ENCODE measurements at regions not wholly inside any gene's neighbourhood (a gene's known extent, or its start where the extent isn't known, plus 50 kb on each side); places are given as distances from the start of the nearest gene placed in this dataset.
A peak's percentile ranks its signal among the peaks of the same experiment; 100 is the strongest.

DNA sequence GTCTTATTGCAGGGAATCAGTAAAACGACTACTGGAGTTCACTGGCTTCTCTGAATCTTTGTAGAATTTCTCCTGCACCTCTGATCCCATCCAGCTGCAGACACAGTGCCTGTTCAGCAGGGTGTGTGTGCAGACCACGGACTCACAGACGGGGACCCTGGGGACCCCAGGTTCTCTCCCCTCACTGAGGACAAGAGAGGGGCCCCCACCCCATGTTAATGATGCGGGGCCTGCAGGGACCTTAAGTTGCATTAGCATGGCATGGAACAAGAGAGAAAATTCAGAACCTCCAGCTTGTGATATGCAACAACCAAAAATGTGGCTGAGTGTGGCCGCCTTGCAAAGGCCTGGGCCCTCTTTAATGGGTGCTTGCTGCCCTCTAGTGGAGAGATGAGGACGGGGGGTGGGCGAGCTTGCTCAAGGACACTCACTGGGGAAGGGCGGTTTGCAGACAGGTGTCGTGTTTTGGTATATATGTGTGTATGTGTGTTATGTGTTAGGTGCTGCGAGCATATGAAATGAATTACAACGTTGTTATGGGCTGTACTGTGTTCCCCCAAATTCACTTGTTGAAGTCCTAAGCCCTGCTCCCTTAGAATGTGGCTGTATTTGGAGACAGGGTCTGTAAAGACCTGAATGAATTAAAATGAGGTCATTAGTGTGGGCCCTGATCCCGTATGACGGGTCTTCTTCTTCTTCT lies 84.4 kb upstream of the SEPTIN5 start:
- peaks cover 0 to 4% (median 0%) of the 10 kb centered on the region in 5 donors for H3K27me3 Mint-ChIP-seq
- DNase-seq (peak; percentile 67 to 93 (median 86)), ATAC-seq (peak; percentile 99)
- H3K4me3 Mint-ChIP-seq, result no peak overlapping the region
- H3K4me1 Mint-ChIP-seq, result peaks cover 4 to 8% (median 4%) of the 10 kb centered on the region in 4 donors
- H3K9me3 Mint-ChIP-seq, result no peaks in the 10 kb centered on the region
- peak overlapping the region in 3 of 10 donors; percentile 23 to 61 (median 28) for H3K27ac Mint-ChIP-seq
- no peaks in the 10 kb centered on the region for H3K36me3 Mint-ChIP-seq
- POLR2A ChIA-PET, result interaction anchor here (0.6 to 1.9 kb wide), 11 partner anchors 32 to 518 kb away, joined by 3 to 6 read pairs (median 4); partner anchors contain the start of genes CDC45 and ESS2

- peak overlapping the region in 1 of 10 donors; percentile 61 for H3K27ac Mint-ChIP-seq
- no peaks in the 10 kb centered on the region for H3K9me3 Mint-ChIP-seq
Measured at GRCh38 chr22:19630614-19631013, 83.7 kb upstream of the SEPTIN5 start.

DNA sequence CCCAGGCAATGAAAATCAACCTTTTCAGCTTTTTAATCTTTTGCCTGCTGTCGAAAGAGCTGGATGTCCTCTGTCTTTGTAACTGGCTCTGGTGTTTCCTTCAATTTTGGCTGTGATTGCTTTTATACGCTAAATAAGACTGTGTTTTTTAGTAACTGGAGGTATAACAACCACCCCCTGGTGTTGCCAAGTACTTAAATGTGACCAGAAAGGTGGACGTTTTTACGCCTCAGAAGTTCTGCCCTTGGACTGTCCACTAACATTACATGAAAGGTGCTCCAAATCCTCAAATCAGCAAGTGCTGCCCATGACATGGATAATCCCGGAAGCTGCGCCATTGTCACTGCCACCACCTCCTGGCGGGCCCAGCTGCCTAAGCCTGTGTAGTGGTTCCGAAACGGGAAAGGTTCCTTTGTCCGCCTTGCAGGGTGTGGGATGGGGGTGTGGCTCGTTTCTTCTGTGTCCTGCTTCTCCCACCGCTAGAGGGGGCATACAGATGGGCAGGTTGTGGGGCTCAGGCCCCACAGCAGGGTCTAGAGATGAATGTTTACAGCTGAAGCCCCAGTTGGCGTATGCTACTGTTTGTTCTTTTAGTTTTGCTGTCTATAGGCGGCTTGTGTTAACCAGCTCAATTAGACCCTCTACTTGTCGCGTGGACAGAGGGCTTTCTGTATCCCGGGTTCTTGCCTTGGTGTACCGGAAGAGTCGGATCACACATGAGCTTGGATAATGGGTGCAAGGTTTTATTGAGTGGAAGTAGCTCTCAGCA lies 82.2 kb upstream of the SEPTIN5 start:
- Mint-ChIP-seq H3K4me1 (peaks cover 2 to 8% (median 3%) of the 10 kb centered on the region in 4 donors), H3K4me3 (no peak overlapping the region), H3K27me3 (peaks cover 0 to 2% (median 0%) of the 10 kb centered on the region in 5 donors), H3K36me3 (no peaks in the 10 kb centered on the region), H3K9me3 (no peaks in the 10 kb centered on the region), H3K27ac (peak overlapping the region in 1 of 10 donors; percentile 71)
- ATAC-seq (peak in 1 of 2 donors; percentile 40), DNase-seq (peak in 2 of 10 donors; percentile 11 to 15)
- POLR2A ChIA-PET, result interaction anchor here (0.9 kb wide), 1 partner anchor 136 kb away, joined by 3 read pairs; no protein-coding TSS in a partner anchor

More at GRCh38 chr22:19630614-19631013, 83.7 kb upstream of the SEPTIN5 start:
- no peak for ATAC-seq
- no peaks in the 10 kb centered on the region for H3K36me3 Mint-ChIP-seq
- peaks cover 0 to 4% (median 0%) of the 10 kb centered on the region in 5 donors for H3K27me3 Mint-ChIP-seq
- no peak for DNase-seq
- H3K4me1 Mint-ChIP-seq, result peaks cover 4 to 8% (median 4%) of the 10 kb centered on the region in 4 donors
- POLR2A ChIA-PET, result interaction anchor here (0.6 to 1.8 kb wide), 5 partner anchors 33 to 162 kb away, joined by 3 to 6 read pairs (median 4); no protein-coding TSS in a partner anchor
- no peak overlapping the region for H3K4me3 Mint-ChIP-seq

DNA sequence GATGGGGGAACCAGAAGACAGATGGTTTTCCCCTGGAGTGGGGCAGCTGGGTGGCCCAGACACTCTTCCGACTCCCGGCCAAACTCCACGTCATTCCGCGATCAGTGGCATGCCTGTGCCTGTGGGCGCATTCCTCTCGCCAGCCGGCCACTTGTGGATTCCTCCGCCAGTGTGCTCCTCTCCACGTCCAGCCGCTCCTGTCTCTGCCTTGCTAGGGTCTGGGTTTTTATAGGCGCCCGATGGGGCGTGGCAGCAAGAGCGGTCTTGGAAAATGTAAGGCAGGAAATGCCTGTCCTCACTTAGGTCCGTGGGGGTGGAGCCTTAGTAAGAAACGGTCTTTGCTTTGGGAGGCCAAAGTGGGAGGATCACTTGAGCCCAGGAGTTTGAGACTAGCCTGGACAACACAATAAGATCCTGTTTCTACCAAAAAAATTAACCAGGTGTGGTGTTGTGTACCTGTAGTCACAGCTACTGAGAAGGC lies 81.6 kb upstream of the SEPTIN5 start:
- POLR2A ChIA-PET, result no interaction called here
- Mint-ChIP-seq H3K9me3 (no peaks in the 10 kb centered on the region), H3K27ac (peak overlapping the region in 1 of 10 donors; percentile 85), H3K36me3 (no peaks in the 10 kb centered on the region), H3K4me3 (no peak overlapping the region), H3K4me1 (peaks cover 2 to 8% (median 3%) of the 10 kb centered on the region in 4 donors), H3K27me3 (peaks cover 0 to 2% (median 0%) of the 10 kb centered on the region in 5 donors)
- ATAC-seq, result no peak
- no peak for DNase-seq

DNA sequence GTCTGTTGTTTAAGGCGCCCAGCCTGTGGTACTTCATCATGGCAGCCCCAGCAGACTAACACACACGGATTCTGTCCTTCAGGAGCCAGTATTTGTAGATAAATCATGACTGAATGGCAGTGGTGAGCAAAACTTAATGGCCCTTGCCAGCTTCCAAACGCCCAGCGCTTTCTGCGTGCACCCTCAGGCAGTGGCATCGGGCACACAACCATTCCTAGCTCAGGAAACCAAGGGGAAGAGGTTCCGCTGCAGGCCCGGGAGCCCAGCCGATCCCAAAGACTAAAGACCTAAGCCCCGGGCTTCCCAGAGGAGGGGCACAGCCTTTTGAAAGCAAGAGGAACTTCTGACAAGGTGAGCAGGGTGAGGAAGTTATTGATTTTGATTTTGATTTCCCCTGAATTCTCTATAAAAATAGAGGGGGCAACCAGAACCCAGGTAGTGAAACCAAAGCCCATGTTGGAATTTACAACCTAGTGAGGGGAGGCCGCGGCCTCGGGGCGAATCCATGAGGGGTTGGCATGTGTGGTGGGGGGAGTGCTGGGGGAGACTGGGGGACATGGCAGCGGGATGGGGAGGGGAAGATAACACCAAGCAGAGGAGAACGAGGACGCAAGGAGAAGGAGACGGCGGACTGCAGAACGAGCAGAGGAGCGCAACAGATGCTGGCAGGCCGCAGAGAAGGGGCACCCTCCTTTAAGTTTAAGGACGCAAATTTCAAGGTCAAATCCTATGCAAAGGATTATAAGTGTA lies 79.9 kb upstream of the SEPTIN5 start:
- Mint-ChIP-seq H3K9me3 (no peaks in the 10 kb centered on the region), H3K4me1 (peaks cover 2 to 8% (median 3%) of the 10 kb centered on the region in 4 donors), H3K27ac (no peak overlapping the region), H3K4me3 (no peak overlapping the region), H3K27me3 (peaks cover 0 to 2% (median 0%) of the 10 kb centered on the region in 5 donors), H3K36me3 (no peaks in the 10 kb centered on the region)
- DNase-seq (no peak), ATAC-seq (no peak)
- POLR2A ChIA-PET, result interaction anchor here (0.6 kb wide), 1 partner anchor 447 kb away, joined by 9 read pairs; no protein-coding TSS in a partner anchor

GRCh38 chr22:19635644-19636043 lies 78.7 kb upstream of the SEPTIN5 start:
- H3K27ac Mint-ChIP-seq, result no peak overlapping the region
- no peak for ATAC-seq
- DNase-seq, result no peak
- no peak overlapping the region for H3K4me3 Mint-ChIP-seq
- no peaks in the 10 kb centered on the region for H3K9me3 Mint-ChIP-seq
- H3K27me3 Mint-ChIP-seq, result peaks cover 0 to 5% (median 0%) of the 10 kb centered on the region in 5 donors
- no peaks in the 10 kb centered on the region for H3K4me1 Mint-ChIP-seq
- POLR2A ChIA-PET, result no interaction called here
- H3K36me3 Mint-ChIP-seq, result no peaks in the 10 kb centered on the region

- Mint-ChIP-seq H3K27me3 (peaks cover 0 to 8% (median 0%) of the 10 kb centered on the region in 5 donors), H3K27ac (no peak overlapping the region), H3K36me3 (no peaks in the 10 kb centered on the region), H3K4me1 (no peaks in the 10 kb centered on the region), H3K9me3 (no peaks in the 10 kb centered on the region), H3K4me3 (peak overlapping the region in 1 of 10 donors; percentile 24)
- ATAC-seq (no peak), DNase-seq (no peak)
- POLR2A ChIA-PET, result no interaction called here
Measured at GRCh38 chr22:19636696-19637407, 77.5 kb upstream of the SEPTIN5 start.

- Mint-ChIP-seq H3K4me1 (no peaks in the 10 kb centered on the region), H3K9me3 (no peaks in the 10 kb centered on the region), H3K36me3 (no peaks in the 10 kb centered on the region), H3K27me3 (peaks cover 0 to 8% (median 0%) of the 10 kb centered on the region in 5 donors), H3K27ac (no peak overlapping the region), H3K4me3 (no peak overlapping the region)
- ATAC-seq, result no peak
- DNase-seq, result no peak
- POLR2A ChIA-PET, result no interaction called here
Measured at GRCh38 chr22:19637408-19638281, 76.7 kb upstream of the SEPTIN5 start.

DNA sequence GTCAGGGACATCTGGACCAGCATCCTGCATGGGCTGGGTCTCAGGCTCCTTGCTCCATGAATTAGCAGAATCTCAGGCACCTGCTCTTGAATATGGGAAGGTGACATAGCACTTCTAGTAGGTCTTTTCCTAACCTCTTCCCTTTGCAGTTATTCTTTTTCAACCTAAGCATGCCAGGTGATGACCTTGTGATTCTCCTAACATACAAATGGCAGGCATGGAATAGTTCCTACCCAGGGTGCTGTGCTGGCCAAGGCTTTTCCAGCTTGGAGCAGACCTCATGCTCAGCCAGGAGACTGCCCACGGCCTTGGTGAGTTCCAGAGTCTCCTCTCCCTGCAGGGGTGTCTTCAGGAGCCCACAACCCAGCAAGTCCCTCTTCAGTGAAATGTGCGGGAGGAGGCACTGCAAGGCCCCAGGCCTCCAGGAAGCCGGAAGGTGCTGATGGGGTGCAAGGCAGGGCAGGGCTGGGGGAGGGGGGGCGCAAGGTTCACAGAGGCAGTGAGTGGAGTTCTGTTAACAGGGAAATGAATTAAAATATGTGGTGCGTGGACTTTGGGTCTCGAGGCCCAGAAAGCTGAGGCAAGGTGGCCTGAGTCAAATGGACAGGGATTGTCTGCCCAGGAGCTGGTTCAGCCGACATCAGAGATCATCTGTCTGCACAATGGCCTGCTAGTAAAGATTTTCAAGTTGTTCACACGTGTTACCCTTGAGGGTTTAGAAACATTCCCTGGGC lies 75.9 kb upstream of the SEPTIN5 start:
- POLR2A ChIA-PET, result no interaction called here
- no peak for ATAC-seq
- Mint-ChIP-seq H3K27ac (no peak overlapping the region), H3K9me3 (no peaks in the 10 kb centered on the region), H3K4me1 (no peaks in the 10 kb centered on the region), H3K36me3 (no peaks in the 10 kb centered on the region), H3K4me3 (no peak overlapping the region), H3K27me3 (peaks cover 0 to 9% (median 2%) of the 10 kb centered on the region in 5 donors)
- DNase-seq, result no peak

DNA sequence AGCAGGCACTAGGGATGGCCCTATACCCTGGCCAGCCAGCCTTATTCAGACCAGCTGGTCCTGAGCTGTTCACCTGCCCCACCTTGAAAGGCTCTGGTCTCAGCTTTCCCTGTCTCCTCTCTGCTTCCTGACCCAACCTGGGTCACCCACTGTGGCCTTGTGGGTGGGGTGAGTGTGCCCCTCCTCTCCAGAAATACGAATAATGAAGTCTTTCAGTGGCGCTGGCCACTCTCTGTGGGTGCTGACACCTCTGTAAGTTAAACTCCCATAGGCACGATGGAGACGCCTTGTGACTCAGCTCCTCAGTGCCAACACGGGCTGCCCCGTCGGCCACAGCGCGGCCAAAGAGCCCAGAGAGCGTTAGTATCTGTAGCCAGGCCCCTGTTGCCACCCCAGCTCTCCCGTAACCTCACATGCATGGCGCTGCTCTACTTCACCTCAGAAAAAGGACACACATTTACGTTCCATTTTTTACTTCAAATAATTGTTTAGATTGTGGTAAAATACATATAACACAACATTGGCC lies 74.6 kb upstream of the SEPTIN5 start:
- POLR2A ChIA-PET, result no interaction called here
- Mint-ChIP-seq H3K27me3 (peaks cover 0 to 21% (median 4%) of the 10 kb centered on the region in 5 donors), H3K27ac (peak overlapping the region in 1 of 10 donors; percentile 65), H3K9me3 (no peaks in the 10 kb centered on the region), H3K4me3 (no peak overlapping the region), H3K4me1 (no peaks in the 10 kb centered on the region), H3K36me3 (no peaks in the 10 kb centered on the region)
- no peak for DNase-seq
- ATAC-seq, result no peak

Data from naive thymus-derived CD8-positive, alpha-beta T cell (primary cell).